Cardiac septum (tissue), 1 donor: ENCODE measurements at regions not wholly inside any gene's neighbourhood (a gene's known extent, or its start where the extent isn't known, plus 50 kb on each side); places are given as distances from the start of the nearest gene placed in this dataset.

Experiments
- DNase-seq: peaks from one replicate; pipeline ENCODE4 v3.0.0-alpha.2; 2020; ENCODE audit warnings: low spot score
- intact Hi-C: fragments of 100-400 bp; cut with DNase I; formaldehyde crosslinking; loops from one replicate; pipeline ENCODE4 v1.14.0; 2022
- donor health status: DM: no; HTN: no; CAD: no.

GRCh38 chr19:28956961-28957360 lies 256.0 kb downstream of the UQCRFS1 start:
- intact Hi-C loops = no loop called here
- DNase-seq = no peak

DNA sequence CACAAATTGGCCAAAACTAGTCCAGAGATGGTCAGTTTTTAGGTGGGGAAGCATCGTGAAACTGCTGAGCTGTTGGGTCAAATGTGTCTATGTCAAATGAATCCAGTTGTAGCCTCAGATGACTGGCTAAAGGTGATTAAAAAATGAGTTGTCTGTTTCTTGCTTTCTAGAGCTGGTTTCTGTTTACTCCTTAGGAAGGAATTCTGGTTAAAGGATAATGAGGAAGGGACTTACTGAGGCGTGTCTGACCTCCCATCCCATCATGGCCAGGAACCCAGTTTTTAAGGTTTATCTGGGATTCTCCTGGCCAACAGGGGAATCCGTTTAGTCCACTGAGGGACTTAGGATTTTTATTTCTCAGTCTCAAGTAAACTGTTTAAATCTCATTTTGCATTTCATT lies 256.5 kb downstream of the UQCRFS1 start:
- intact Hi-C loops = no loop called here
- no peak for DNase-seq

GRCh38 chr19:28949535-28949934 lies 263.4 kb downstream of the UQCRFS1 start:
- DNase-seq = no peak
- intact Hi-C loops = no loop called here

- intact Hi-C loops = no loop called here
- DNase-seq = no peak
Measured at GRCh38 chr19:28949027-28949426, 263.9 kb downstream of the UQCRFS1 start.

- intact Hi-C loops = no loop called here
- no peak for DNase-seq
Measured at GRCh38 chr19:28948566-28948965, 264.4 kb downstream of the UQCRFS1 start.

GRCh38 chr19:28948026-28948425 lies 264.9 kb downstream of the UQCRFS1 start:
- DNase-seq = no peak
- intact Hi-C loops = no loop called here

GRCh38 chr19:28943651-28944050 lies 269.3 kb downstream of the UQCRFS1 start:
- intact Hi-C loops = no loop called here
- DNase-seq = no peak

DNA sequence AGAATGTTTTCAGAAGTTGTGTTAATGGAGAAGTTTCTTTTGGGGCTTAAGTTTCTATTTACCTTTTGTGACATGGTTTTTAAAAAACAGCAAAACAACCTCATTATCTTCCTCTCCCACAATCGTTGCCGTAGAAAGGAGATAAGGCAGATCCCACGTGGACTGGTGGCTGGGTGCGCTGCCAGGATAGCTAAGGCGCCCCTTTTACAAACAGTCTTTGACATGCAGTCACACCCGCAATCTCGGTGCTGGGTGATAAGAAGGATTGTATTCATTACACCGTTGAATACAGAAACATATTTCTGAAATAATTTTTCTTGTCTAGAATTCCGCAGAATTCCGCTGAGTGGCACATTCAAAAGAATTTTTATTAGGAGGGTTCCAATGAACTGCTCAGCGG lies 271.1 kb downstream of the UQCRFS1 start:
- DNase-seq = no peak
- intact Hi-C loops = no loop called here

GRCh38 chr19:28940751-28941500 lies 272.0 kb downstream of the UQCRFS1 start:
- no peak for DNase-seq
- intact Hi-C loops = no loop called here

- no peak for DNase-seq
- intact Hi-C loops = no loop called here
Measured at GRCh38 chr19:28939236-28939635, 273.7 kb downstream of the UQCRFS1 start.

GRCh38 chr19:28936001-28936400 lies 276.9 kb downstream of the UQCRFS1 start:
- DNase-seq = no peak
- intact Hi-C loops = no loop called here

- intact Hi-C loops = no loop called here
- DNase-seq = no peak
Measured at GRCh38 chr19:28934631-28935030, 278.3 kb downstream of the UQCRFS1 start.

- intact Hi-C loops = no loop called here
- no peak for DNase-seq
Measured at GRCh38 chr19:28933039-28933438, 279.9 kb downstream of the UQCRFS1 start.

DNA sequence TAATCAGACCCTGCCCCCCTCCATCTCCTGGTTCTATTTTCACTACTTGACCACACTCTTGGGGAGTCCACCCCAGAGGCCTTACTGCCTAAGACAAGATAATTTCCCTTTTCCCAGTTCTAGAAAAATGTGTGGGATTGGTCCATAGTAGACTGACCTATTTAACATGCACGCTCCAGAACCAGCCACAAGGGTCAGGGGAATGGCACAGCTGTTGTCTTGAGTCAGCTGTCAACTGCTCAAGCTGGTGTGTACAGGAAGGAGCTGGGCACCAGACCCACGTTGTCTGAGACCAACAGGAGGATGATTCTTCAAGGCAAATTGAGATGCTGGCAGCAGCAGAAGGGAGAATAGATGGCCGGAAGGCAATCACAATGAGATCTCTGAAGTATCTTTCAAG lies 280.5 kb downstream of the UQCRFS1 start:
- intact Hi-C loops = no loop called here
- DNase-seq = no peak

- intact Hi-C loops = no loop called here
Measured at GRCh38 chr19:28929006-28929405, 283.9 kb downstream of the UQCRFS1 start.

GRCh38 chr19:28927456-28927855 lies 285.5 kb downstream of the UQCRFS1 start:
- DNase-seq = no peak
- intact Hi-C loops = no loop called here

More at GRCh38 chr19:28929006-28929405, 283.9 kb downstream of the UQCRFS1 start:
- DNase-seq = no peak

GRCh38 chr19:28920269-28921066 lies 292.5 kb downstream of the UQCRFS1 start:
- DNase-seq = peak; percentile 60
- intact Hi-C loops = no loop called here

GRCh38 chr19:28917621-28918020 lies 295.3 kb downstream of the UQCRFS1 start:
- intact Hi-C loops = no loop called here
- no peak for DNase-seq

GRCh38 chr19:28915737-28916460 lies 297.1 kb downstream of the UQCRFS1 start:
- no peak for DNase-seq
- intact Hi-C loops = no loop called here

DNA sequence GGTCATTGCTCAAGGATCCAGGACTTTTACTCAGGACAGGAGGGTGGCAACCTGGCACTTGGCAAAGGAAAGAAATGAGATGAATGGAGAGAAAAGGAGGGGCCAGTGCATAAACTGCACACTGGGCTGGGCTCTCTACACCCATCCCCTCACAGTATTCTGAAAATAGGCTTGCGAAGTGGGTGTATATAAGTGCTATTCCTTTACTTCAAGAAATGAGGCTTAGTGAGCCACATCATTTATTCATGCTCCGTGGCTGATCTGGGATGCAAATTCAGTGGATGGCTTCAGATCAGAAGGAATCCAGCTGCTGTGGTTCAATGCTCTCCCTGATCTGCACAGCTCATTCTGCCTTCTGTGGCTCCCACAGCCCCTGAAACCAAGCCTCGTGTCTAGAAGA lies 297.7 kb downstream of the UQCRFS1 start:
- DNase-seq = peak; percentile 35
- intact Hi-C loops = no loop called here
